ENCODE measurements at regions not wholly inside any gene's neighbourhood (a gene's known extent, or its start where the extent isn't known, plus 50 kb on each side); places are given as distances from the start of the nearest gene placed in this dataset.

DNA sequence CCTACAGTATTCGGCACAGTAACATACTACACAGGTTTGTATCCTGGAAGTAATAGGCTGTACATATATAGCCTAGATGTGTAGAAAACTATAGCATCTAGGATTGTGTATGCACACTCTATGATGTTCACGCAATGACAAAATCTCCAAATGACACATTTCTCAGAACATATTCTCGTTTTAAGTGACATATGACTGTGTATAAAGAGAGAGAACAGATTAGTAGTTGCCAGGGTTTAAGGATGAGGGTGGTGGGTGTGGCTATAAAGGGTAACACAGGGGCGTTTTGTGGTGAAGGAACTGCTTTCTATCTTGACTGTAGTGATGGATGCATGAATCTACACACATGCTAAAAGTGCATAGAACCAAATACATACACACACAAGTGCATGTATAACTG lies 101.2 kb downstream of the ARL4A start:
- TF ChIP-seq ISL1 (CRISPR knock-in tag; IDR thresholded peaks at IDR 0.05), result no peak
- TF ChIP-seq PATZ1 (CRISPR knock-in tag; IDR thresholded peaks at IDR 0.05; ENCODE audit: borderline replicate concordance), result no peak
- no peak for TF ChIP-seq ZNF70 (CRISPR knock-in tag; IDR thresholded peaks at IDR 0.05)
- no peak for TF ChIP-seq ZFP30 (CRISPR knock-in tag; IDR thresholded peaks at IDR 0.05)
- no peak for TF ChIP-seq ZNF8 (CRISPR knock-in tag; IDR thresholded peaks at IDR 0.05)
- TF ChIP-seq ARNTL (CRISPR knock-in tag; IDR thresholded peaks at IDR 0.05; ENCODE audit: borderline replicate concordance, low read depth), result no peak

Measured in SK-N-SH treated with all-trans-retinoic acid at 6 μM for 48 hours (cell line).